ENCODE measurements at regions not wholly inside any gene's neighbourhood (a gene's known extent, or its start where the extent isn't known, plus 50 kb on each side); places are given as distances from the start of the nearest gene placed in this dataset.
A peak's percentile ranks its signal among the peaks of the same experiment; 100 is the strongest.

GRCh38 chr2:54403512-54404238 lies 52.5 kb upstream of the SPTBN1 start:
- TF ChIP-seq CTCF (conservative IDR thresholded peaks at IDR 0.05; ENCODE audit: low read depth, low read length), result no peak
- H3K4me3 ChIP-seq (ENCODE audit: low read depth, low read length), result no peak overlapping the region
- DNase-seq (ENCODE audit: low read depth), result no peak

- no peak overlapping the region for H3K4me3 ChIP-seq (ENCODE audit: low read depth, low read length)
- no peak for TF ChIP-seq CTCF (conservative IDR thresholded peaks at IDR 0.05; ENCODE audit: low read depth, low read length)
- peak; percentile 67 for DNase-seq (ENCODE audit: low read depth)
These were observed 51.9 kb upstream of the SPTBN1 start for GRCh38 chr2:54404270-54404669.

GRCh38 chr2:54406031-54406430 lies 50.1 kb upstream of the SPTBN1 start:
- TF ChIP-seq CTCF (conservative IDR thresholded peaks at IDR 0.05; ENCODE audit: low read depth, low read length), result no peak
- DNase-seq (ENCODE audit: low read depth), result no peak
- H3K4me3 ChIP-seq (ENCODE audit: low read depth, low read length), result no peak overlapping the region

Data from choroid plexus epithelial cell (primary cell).